GM12891 (cell line): ENCODE measurements at regions not wholly inside any gene's neighbourhood (a gene's known extent, or its start where the extent isn't known, plus 50 kb on each side); places are given as distances from the start of the nearest gene placed in this dataset.
"Not testable (repeated sequence)": the region's sequence is repeated elsewhere in the genome, so short reads cannot be mapped to it uniquely, and the experiment has no call there.

Experiments
- DNase-seq: peaks from one replicate; pipeline ENCODE4 v3.0.0; 2011; ENCODE audit warnings: low spot score; ENCODE audit not compliant: insufficient read length
- FAIRE-seq: peaks from 2 replicates; lab custom pipeline; 2011; peaks lifted over from hg19 to GRCh38; lab: Jason Lieb, UNC
- PAX5 ChIP-seq: IDR thresholded peaks from 2 replicates; pipeline ENCODE4 v1.6.1; 2011; ENCODE audit warnings: low read length, moderate library complexity, mild to moderate bottlenecking; ENCODE audit not compliant: insufficient read depth, severe bottlenecking
- POLR2A ChIP-seq: IDR thresholded peaks from 2 replicates; pipeline ENCODE4 v1.6.1; 2011; ENCODE audit warnings: low read depth, low read length, control low read depth
- POLR2AphosphoS5 ChIP-seq: IDR thresholded peaks from 2 replicates; pipeline ENCODE4 v1.6.1; 2011; ENCODE audit warnings: low read depth, low read length, control low read depth
- POU2F2 ChIP-seq: IDR thresholded peaks from 2 replicates; pipeline ENCODE4 v1.6.1; 2011; ENCODE audit warnings: low read depth, mild to moderate bottlenecking, control low read depth, low read length, moderate library complexity
- SPI1 ChIP-seq: IDR thresholded peaks from 2 replicates; pipeline ENCODE4 v1.6.1; 2011; ENCODE audit warnings: low read depth, low read length, control low read depth
- TAF1 ChIP-seq: IDR thresholded peaks from 2 replicates; pipeline ENCODE4 v1.6.1; 2011; ENCODE audit warnings: low read depth, low read length, control low read depth

- no peak for FAIRE-seq
- no peak for DNase-seq
- TF ChIP-seq POU2F2 (no peak), POLR2A (no peak), TAF1 (no peak), SPI1 (no peak), POLR2AphosphoS5 (no peak), PAX5 (no peak)
Measured at GRCh38 chr13:73535341-73535740, 476.5 kb downstream of the KLF5 start.

GRCh38 chr13:73532987-73533510 is 474.2 kb downstream of the KLF5 start:
- TF ChIP-seq PAX5: no peak
- no peak for TF ChIP-seq SPI1
- no peak for TF ChIP-seq POLR2AphosphoS5
- TF ChIP-seq POLR2A: no peak
- no peak for TF ChIP-seq POU2F2
- no peak for TF ChIP-seq TAF1
- no peak for DNase-seq
- FAIRE-seq: no peak

GRCh38 chr13:73532582-73532981 is 473.8 kb downstream of the KLF5 start:
- no peak for TF ChIP-seq PAX5
- TF ChIP-seq SPI1: no peak
- TF ChIP-seq POLR2AphosphoS5: no peak
- no peak for TF ChIP-seq TAF1
- no peak for TF ChIP-seq POU2F2
- TF ChIP-seq POLR2A: no peak
- DNase-seq (no peak), FAIRE-seq (no peak)

GRCh38 chr13:73531014-73531413 is 472.2 kb downstream of the KLF5 start:
- FAIRE-seq (no peak), DNase-seq (no peak)
- TF ChIP-seq SPI1 (no peak), POLR2A (no peak), PAX5 (no peak), TAF1 (no peak), POLR2AphosphoS5 (no peak), POU2F2 (no peak)

GRCh38 chr13:73522937-73523336 is 464.1 kb downstream of the KLF5 start:
- no peak for TF ChIP-seq POLR2AphosphoS5
- TF ChIP-seq POU2F2: no peak
- no peak for TF ChIP-seq PAX5
- no peak for TF ChIP-seq POLR2A
- TF ChIP-seq TAF1: no peak
- TF ChIP-seq SPI1: no peak
- DNase-seq: no peak

GRCh38 chr13:73521985-73522524 is 463.2 kb downstream of the KLF5 start:
- TF ChIP-seq TAF1 (no peak), POU2F2 (no peak)
- DNase-seq (no peak), FAIRE-seq (no peak)

More at GRCh38 chr13:73522937-73523336, 464.1 kb downstream of the KLF5 start:
- no peak for FAIRE-seq

- TF ChIP-seq POLR2A (no peak), TAF1 (no peak), SPI1 (no peak), POLR2AphosphoS5 (no peak), POU2F2 (no peak), PAX5 (no peak)
- FAIRE-seq (no peak), DNase-seq (no peak)
Measured at GRCh38 chr13:73521290-73521624, 462.5 kb downstream of the KLF5 start.

GRCh38 chr13:73520566-73521289 is 461.9 kb downstream of the KLF5 start:
- TF ChIP-seq PAX5: no peak
- no peak for TF ChIP-seq TAF1
- TF ChIP-seq SPI1: no peak
- no peak for TF ChIP-seq POLR2AphosphoS5
- TF ChIP-seq POLR2A: no peak
- no peak for TF ChIP-seq POU2F2
- no peak for FAIRE-seq
- DNase-seq: no peak

GRCh38 chr13:73520135-73520534 is 461.3 kb downstream of the KLF5 start:
- FAIRE-seq, DNase-seq: not testable (repeated sequence)

GRCh38 chr13:73519396-73520116 is 460.8 kb downstream of the KLF5 start:
- TF ChIP-seq PAX5: no peak
- no peak for TF ChIP-seq POU2F2
- no peak for TF ChIP-seq POLR2A
- no peak for TF ChIP-seq POLR2AphosphoS5
- no peak for TF ChIP-seq TAF1
- TF ChIP-seq SPI1: no peak

GRCh38 chr13:73517766-73518165 is 459.0 kb downstream of the KLF5 start:
- no peak for TF ChIP-seq POU2F2
- no peak for TF ChIP-seq POLR2A
- no peak for TF ChIP-seq SPI1
- TF ChIP-seq TAF1: no peak
- no peak for TF ChIP-seq PAX5
- no peak for TF ChIP-seq POLR2AphosphoS5
- DNase-seq (no peak), FAIRE-seq (no peak)

More at GRCh38 chr13:73519396-73520116, 460.8 kb downstream of the KLF5 start:
- no peak for FAIRE-seq
- DNase-seq: no peak
